ENCODE measurements at regions not wholly inside any gene's neighbourhood (a gene's known extent, or its start where the extent isn't known, plus 50 kb on each side); places are given as distances from the start of the nearest gene placed in this dataset.

- Histone ChIP-seq H3K27me3 (ENCODE audit: control insufficient read depth in 2 of 2, insufficient read depth in 2 of 2, low read length in 2 of 2) (no peaks in the 10 kb centered on the region), H2AFZ (ENCODE audit: low read depth, low read length) (no peak overlapping the region), H4K20me1 (replicated peaks; ENCODE audit: control insufficient read depth, extremely low read depth, insufficient read depth, low read length) (no peaks in the 10 kb centered on the region), H3K79me2 (ENCODE audit: control insufficient read depth, insufficient read depth, low read length) (no peaks in the 10 kb centered on the region), H3K4me3 (replicated peaks in 1 of 3; ENCODE audit: insufficient read depth in 1 of 3, low read depth in 1 of 3, low read length in 3 of 3) (no peak overlapping the region), H3K9me1 (replicated peaks; ENCODE audit: control insufficient read depth, extremely low read depth, insufficient read depth, low read length) (no peaks in the 10 kb centered on the region), H3K4me1 (ENCODE audit: control insufficient read depth, extremely low read depth, insufficient read depth, low read length) (no peaks in the 10 kb centered on the region), H3K36me3 (ENCODE audit: control insufficient read depth in 2 of 2, extremely low read depth in 1 of 2, insufficient read depth in 2 of 2, low read length in 2 of 2) (no peaks in the 10 kb centered on the region), H3K27ac (ENCODE audit: insufficient read depth, low read depth, low read length) (no peak overlapping the region), H3K9ac (replicated peaks; ENCODE audit: extremely low read depth, insufficient read depth, low read length) (no peak overlapping the region), H3K9me3 (replicated peaks; ENCODE audit: control insufficient read depth, insufficient read depth, low read length) (no peaks in the 10 kb centered on the region), H3K4me2 (ENCODE audit: insufficient read depth, low read length) (no peak overlapping the region)
- ChIA-PET CTCF (no interaction called here), POLR2A (no interaction called here)
- FAIRE-seq (no peak), DNase-seq (ENCODE audit: low read depth, low spot score) (no peak)
- no peak for TF ChIP-seq FOS (IDR thresholded peaks at IDR 0.05; ENCODE audit: borderline replicate concordance, insufficient read depth, low read length)
- TF ChIP-seq GATA2 (IDR thresholded peaks at IDR 0.05; ENCODE audit: insufficient read depth, insufficient read length, low read depth, low read length) = no peak
- TF ChIP-seq POLR2AphosphoS5 (IDR thresholded peaks at IDR 0.05; ENCODE audit: insufficient read depth, low read depth, low read length) = no peak
- TF ChIP-seq MAX (IDR thresholded peaks at IDR 0.05; ENCODE audit: insufficient read depth, insufficient read length) = no peak
- TF ChIP-seq EZH2 (IDR thresholded peaks at IDR 0.05; ENCODE audit: borderline replicate concordance, low read depth, low read length, severe bottlenecking) = no peak
- no peak for TF ChIP-seq CTCF (IDR thresholded peaks at IDR 0.05; ENCODE audit: extremely low read depth in 1 of 2, insufficient read depth in 1 of 2, low read depth in 1 of 2, low read length in 2 of 2)
- no peak for TF ChIP-seq JUN (IDR thresholded peaks at IDR 0.05; ENCODE audit: borderline replicate concordance, insufficient read depth, insufficient read length, low read depth)
- TF ChIP-seq MYC (IDR thresholded peaks at IDR 0.05; ENCODE audit: low read depth, low read length) = no peak
- no peak for TF ChIP-seq POLR2A (IDR thresholded peaks at IDR 0.05; ENCODE audit: low read depth, low read length)
- intact Hi-C loops (cut with micrococcal nuclease) = no loop called here
- dilution Hi-C loops (cut with MboI; ENCODE audit: extremely low pct_ligation_motif_present, low sequenced_read_pairs) = no loop called here
- BruUV-seq (replicated peaks) = no TSS peak
Observed at GRCh38 chr13:87607266-87607665, 63.9 kb upstream of the SLITRK5 start.
